Natural killer cell treated with Interleukin-12 subunit alpha and Interleukin-12 subunit beta and Interleukin-15 and Interleukin-18, amount 100 ng/mL, for 72 hours (primary cell): ENCODE measurements at regions not wholly inside any gene's neighbourhood (a gene's known extent, or its start where the extent isn't known, plus 50 kb on each side); places are given as distances from the start of the nearest gene placed in this dataset.

Experiments used
- ATAC-seq, 2 donors: fragments of 150-1000 bp; cut with Tn5 transposase in 1 of 2; sonication (Bioruptor Pico), chemical (Tn5 transposase) in 1 of 2; 2 replicates each; pipeline ENCODE4 v1.10.0; 2021
- DNase-seq: peaks from one replicate; pipeline ENCODE4 v3.0.0; 2022; ENCODE audit warnings: low spot score
- H3K27ac Mint-ChIP-seq, 2 donors: 1 replicate in 1 of 2; 2 replicates in 1 of 2; pipeline ENCODE4 v1.8.0; 2022; ENCODE audit warnings: mixed read lengths in 2 of 2, mild to moderate bottlenecking in 1 of 2, moderate library complexity in 1 of 2
- H3K27me3 Mint-ChIP-seq, 2 donors: 1 replicate in 1 of 2; 2 replicates in 1 of 2; pipeline ENCODE4 v1.8.0; 2022; ENCODE audit warnings: mixed read lengths in 2 of 2
- H3K36me3 Mint-ChIP-seq: one replicate; pipeline ENCODE4 v1.8.0; 2022; ENCODE audit warnings: mixed read lengths
- H3K4me1 Mint-ChIP-seq, 2 donors: 1 replicate in 1 of 2; 2 replicates in 1 of 2; pipeline ENCODE4 v1.8.0; 2022; ENCODE audit warnings: low read depth in 2 of 2, mixed read lengths in 2 of 2, mild to moderate bottlenecking in 1 of 2
- H3K4me3 Mint-ChIP-seq: one replicate; pipeline ENCODE4 v1.8.0; 2022; ENCODE audit warnings: mixed read lengths
- H3K9me3 Mint-ChIP-seq: 2 replicates; pipeline ENCODE4 v1.8.0; 2022; ENCODE audit warnings: mixed read lengths

DNA sequence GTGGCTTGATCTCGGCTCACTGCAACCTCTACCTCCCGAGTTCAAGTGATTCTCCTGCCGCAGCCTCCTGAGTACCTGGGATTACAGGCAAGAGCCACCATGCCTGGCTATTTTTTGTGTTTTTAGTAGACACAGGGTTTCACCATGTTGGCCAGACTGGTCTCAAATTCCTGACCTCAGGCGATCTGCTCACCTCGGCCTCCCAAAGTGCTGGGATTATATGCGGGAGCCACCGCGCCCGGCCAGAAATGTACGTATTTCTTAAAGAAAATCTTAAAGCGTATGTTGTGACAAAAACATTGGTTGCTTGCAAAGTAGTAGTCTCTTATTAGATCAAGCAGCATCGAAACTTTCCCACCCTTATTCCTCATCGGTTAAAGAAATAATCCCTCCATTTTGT, 748.9 kb upstream of the NR2F2 start:
- Mint-ChIP-seq H3K36me3 (peaks cover 9% of the 10 kb centered on the region), H3K27me3 (peaks cover 33 to 39% of the 10 kb centered on the region in 2 donors), H3K27ac (no peak overlapping the region), H3K4me3 (no peak overlapping the region), H3K4me1 (no peaks in the 10 kb centered on the region), H3K9me3 (no peaks in the 10 kb centered on the region)
- DNase-seq = no peak
- ATAC-seq = no peak

DNA sequence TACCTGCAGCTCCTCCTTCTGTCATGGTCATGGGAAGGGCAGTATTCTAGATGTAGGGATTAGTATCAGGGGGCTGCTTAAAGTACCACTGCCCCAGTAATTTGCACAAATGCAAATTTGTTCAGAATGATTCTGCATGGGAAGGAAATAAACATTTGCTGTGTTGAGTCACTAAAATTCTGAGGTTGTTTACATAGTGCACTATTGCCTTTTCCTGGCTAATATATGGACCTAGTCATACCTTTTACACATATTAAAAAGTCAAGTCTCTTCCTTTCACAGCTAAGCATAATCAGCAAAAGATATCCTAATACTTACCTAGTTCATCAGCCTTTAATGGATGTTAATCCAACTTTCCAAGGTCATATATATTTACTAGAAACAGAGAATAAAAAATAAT, 746.4 kb upstream of the NR2F2 start:
- Mint-ChIP-seq H3K27me3 (peaks cover 23 to 31% of the 10 kb centered on the region in 2 donors), H3K9me3 (no peaks in the 10 kb centered on the region), H3K36me3 (peaks cover 9% of the 10 kb centered on the region), H3K4me3 (no peak overlapping the region), H3K27ac (no peak overlapping the region), H3K4me1 (no peaks in the 10 kb centered on the region)
- DNase-seq (no peak), ATAC-seq (no peak)

DNA sequence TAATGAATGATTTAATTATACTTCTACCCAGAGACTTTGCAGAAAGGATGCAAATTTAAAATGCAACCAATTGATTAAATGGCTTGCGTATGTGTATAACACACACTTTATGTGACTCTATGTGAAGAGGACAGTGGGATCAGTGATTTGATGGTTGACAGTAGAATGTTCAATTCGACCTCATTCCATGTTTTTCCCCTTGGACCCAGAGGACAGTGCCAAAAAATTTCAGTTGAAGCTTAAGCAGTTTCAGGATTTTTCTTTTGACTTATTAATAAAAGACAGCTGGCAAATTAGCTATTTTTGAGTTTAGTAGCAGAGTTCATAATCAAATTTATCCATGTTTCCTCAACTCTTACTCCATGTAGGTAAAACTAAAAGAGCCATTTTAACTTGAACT, 742.4 kb upstream of the NR2F2 start:
- ATAC-seq = no peak
- Mint-ChIP-seq H3K9me3 (no peaks in the 10 kb centered on the region), H3K4me3 (no peak overlapping the region), H3K36me3 (peaks cover 9% of the 10 kb centered on the region), H3K4me1 (peaks cover 0 to 6% of the 10 kb centered on the region in 2 donors), H3K27ac (no peak overlapping the region), H3K27me3 (peaks cover 20 to 23% of the 10 kb centered on the region in 2 donors)
- no peak for DNase-seq

DNA sequence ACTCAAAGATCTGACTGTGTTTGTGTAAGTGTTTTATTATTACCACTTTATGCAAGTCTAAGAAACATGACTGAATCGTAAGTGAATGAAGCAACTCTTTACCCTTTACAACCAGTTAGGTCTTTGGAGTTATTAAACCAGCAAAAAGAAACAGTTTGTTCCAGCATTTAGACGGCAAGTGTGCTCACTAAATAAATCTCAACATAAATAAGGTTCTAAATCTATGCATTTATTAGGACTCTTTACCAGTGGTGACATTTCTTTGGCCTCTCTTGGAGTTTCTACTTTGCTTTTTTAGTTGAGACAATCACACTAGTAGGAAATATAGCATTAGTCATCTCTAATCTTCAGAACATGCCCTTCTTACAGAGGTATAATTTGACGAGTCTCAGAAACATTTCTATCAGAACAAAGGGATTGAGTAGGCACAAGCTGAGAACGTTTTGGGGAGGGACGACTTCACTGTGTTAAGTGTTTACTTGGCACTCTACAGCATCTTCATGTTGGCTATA, 739.9 kb upstream of the NR2F2 start:
- H3K9me3 Mint-ChIP-seq = no peaks in the 10 kb centered on the region
- ATAC-seq (no peak), DNase-seq (no peak)
- no peak overlapping the region for H3K4me3 Mint-ChIP-seq
- peaks cover 16 to 24% of the 10 kb centered on the region in 2 donors for H3K27me3 Mint-ChIP-seq
- H3K36me3 Mint-ChIP-seq = no peaks in the 10 kb centered on the region
- H3K4me1 Mint-ChIP-seq = peaks cover 0 to 6% of the 10 kb centered on the region in 2 donors
- no peak overlapping the region for H3K27ac Mint-ChIP-seq

DNA sequence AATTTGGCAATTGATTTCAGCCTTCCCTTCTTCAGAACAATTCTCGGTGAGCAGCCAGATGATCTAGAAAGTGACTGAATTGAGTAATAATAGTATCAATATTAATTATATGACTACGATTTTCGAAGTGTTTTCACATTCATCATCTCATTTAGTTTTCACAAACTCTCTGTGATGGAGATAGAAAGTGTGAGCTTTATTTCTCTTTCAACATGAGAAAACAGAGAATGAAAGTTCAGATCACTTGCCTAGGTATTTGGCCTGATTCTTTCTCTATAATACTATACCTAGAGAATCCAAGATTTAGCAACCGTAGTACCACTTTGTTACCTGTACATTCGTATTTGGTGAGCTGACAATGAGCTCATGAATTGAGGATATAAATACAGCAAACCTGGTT, 739.2 kb upstream of the NR2F2 start:
- no peak overlapping the region for H3K4me3 Mint-ChIP-seq
- no peak overlapping the region for H3K27ac Mint-ChIP-seq
- ATAC-seq = peak in 1 of 2 donors; percentile 54
- H3K27me3 Mint-ChIP-seq = peaks cover 19 to 27% of the 10 kb centered on the region in 2 donors
- H3K9me3 Mint-ChIP-seq = no peaks in the 10 kb centered on the region
- H3K4me1 Mint-ChIP-seq = peaks cover 0 to 6% of the 10 kb centered on the region in 2 donors
- H3K36me3 Mint-ChIP-seq = no peaks in the 10 kb centered on the region
- no peak for DNase-seq

DNA sequence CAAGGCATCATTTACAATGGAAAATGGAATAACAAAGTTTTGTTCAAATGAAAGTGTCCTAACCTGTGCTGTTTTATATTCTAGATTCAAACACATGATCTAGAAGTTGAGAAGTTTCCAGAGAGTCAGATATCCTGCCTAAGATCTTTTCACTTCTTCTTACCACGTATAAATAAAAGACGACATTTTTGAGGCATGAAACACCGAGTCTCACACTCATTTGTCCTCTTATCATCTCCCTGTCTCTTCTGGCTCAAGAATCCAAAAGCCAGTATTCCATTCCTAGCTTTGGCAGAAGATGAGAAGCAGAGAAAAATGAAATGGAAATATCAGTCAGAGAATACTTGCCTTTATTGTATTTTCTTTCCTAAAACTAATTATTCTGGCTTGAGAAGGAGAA, 738.6 kb upstream of the NR2F2 start:
- ATAC-seq (no peak), DNase-seq (no peak)
- Mint-ChIP-seq H3K36me3 (no peaks in the 10 kb centered on the region), H3K27ac (no peak overlapping the region), H3K9me3 (no peaks in the 10 kb centered on the region), H3K4me1 (peaks cover 0 to 6% of the 10 kb centered on the region in 2 donors), H3K27me3 (peaks cover 19 to 27% of the 10 kb centered on the region in 2 donors), H3K4me3 (peak overlapping the region; percentile 20)

DNA sequence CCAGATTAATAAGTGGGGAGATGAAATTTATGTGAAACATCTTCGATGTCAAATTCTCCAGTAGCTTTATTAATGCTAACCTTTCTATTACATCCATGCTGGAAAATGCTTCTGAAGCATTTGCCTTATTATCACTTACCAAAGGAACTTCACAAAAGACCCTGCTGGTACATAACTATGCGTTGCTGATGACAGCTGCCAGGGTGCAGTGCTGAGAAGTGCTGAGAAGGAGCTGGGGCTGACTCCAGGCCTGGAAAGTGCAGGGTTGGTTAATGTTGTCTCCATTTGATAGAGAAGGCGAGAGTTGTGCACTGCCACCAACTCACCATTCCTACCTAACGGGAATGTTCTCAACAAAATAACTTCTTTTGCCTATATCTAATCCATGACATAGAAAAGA, 736.0 kb upstream of the NR2F2 start:
- H3K4me3 Mint-ChIP-seq = no peak overlapping the region
- no peak overlapping the region for H3K27ac Mint-ChIP-seq
- ATAC-seq (no peak), DNase-seq (no peak)
- H3K4me1 Mint-ChIP-seq = peaks cover 0 to 6% of the 10 kb centered on the region in 2 donors
- H3K36me3 Mint-ChIP-seq = no peaks in the 10 kb centered on the region
- no peaks in the 10 kb centered on the region for H3K9me3 Mint-ChIP-seq
- peaks cover 6 to 22% of the 10 kb centered on the region in 2 donors for H3K27me3 Mint-ChIP-seq

DNA sequence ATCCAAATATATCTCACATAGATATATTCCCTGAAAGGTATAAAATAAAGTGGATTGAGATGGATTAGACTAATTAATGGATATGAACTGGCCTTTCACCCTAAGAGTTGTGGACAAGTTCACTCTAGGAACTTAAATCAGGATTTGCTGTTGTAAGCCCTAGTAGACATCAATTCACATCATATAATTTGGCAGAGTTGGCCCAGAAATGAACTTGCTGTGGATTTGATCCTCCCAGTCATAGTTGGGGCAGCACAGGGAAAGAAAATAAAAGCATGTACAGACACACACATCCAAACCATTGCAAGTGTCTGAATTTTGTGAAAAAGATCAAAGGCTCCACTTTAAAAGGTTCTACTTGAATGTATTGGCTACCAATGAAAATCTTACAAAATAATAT, 734.7 kb upstream of the NR2F2 start:
- H3K27me3 Mint-ChIP-seq = peaks cover 6 to 23% of the 10 kb centered on the region in 2 donors
- DNase-seq = no peak
- H3K9me3 Mint-ChIP-seq = no peaks in the 10 kb centered on the region
- no peak overlapping the region for H3K27ac Mint-ChIP-seq
- H3K4me1 Mint-ChIP-seq = peaks cover 0 to 6% of the 10 kb centered on the region in 2 donors
- no peak for ATAC-seq
- H3K4me3 Mint-ChIP-seq = no peak overlapping the region
- no peaks in the 10 kb centered on the region for H3K36me3 Mint-ChIP-seq

DNA sequence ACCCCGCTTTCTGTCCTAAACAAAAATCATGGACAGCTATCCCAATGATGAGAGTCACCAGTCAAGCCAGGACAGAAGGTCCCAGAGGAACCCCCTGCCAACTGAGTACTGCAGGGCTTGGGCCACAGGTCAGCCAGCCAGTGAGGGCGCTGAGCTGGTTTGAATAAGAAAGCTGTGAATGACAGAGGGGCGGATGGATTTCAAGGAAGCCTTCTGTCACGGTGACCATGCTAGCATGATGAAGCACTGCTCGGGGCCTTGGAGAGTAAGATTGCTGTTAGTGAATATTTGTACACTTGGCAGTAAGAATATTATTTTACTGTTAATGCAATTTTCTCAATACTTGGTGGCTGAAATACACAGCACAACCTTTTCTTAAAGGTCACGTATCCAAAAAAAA, 734.0 kb upstream of the NR2F2 start:
- H3K4me3 Mint-ChIP-seq = no peak overlapping the region
- no peaks in the 10 kb centered on the region for H3K9me3 Mint-ChIP-seq
- no peak for ATAC-seq
- peaks cover 6 to 21% of the 10 kb centered on the region in 2 donors for H3K27me3 Mint-ChIP-seq
- DNase-seq = no peak
- H3K36me3 Mint-ChIP-seq = no peaks in the 10 kb centered on the region
- H3K4me1 Mint-ChIP-seq = peaks cover 0 to 4% of the 10 kb centered on the region in 2 donors
- no peak overlapping the region for H3K27ac Mint-ChIP-seq

DNA sequence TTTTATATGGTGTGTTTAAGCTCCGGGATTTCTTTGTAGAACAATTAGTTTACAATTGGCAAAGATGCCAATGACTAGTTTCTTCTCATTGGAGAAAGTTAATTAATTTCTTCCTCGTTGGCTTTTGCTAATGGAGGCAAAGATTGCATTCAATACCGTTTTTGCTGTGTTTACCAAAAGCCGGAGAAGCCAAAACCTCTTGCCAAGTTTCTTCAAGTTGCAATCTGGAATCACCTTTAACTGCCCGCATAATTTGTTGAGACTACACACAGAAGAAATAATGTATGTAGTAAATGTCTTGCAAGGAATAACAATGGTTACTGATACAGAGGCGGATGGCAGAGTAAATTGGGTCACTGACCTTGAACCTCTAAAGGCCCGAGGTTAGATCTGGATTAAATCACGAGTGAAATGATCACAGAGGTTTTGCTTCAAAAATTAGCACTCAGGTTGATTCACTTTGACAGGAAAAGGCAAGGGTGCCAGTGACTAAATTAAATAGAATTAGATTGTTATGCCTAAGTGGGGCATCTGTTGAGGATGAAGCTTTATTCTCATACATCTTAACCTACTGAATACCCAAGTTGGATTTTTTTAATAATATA, 732.1 kb upstream of the NR2F2 start:
- Mint-ChIP-seq H3K27ac (no peak overlapping the region), H3K4me3 (no peak overlapping the region), H3K9me3 (peaks cover 2% of the 10 kb centered on the region), H3K36me3 (no peaks in the 10 kb centered on the region), H3K27me3 (peaks cover 6 to 23% of the 10 kb centered on the region in 2 donors), H3K4me1 (no peaks in the 10 kb centered on the region)
- ATAC-seq (no peak), DNase-seq (no peak)

DNA sequence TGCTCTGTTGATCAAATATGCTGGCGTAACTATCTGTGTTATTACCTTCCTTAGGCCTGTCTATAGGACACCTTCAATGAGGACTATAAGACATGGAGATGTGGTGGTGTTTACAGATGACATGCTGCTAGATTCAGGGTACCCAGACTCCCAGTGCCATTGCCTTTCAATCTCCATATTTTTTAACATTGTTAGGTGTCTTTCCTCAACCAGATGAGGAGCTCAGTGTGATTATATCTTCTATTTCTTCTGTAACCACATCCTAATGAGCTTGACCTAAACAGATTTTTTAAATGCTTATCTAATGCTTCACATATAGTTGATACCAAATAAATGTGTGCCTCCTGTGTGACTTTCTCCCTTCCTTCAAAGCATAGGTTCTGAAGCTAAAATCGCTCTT, 730.1 kb upstream of the NR2F2 start:
- H3K9me3 Mint-ChIP-seq = peaks cover 2% of the 10 kb centered on the region
- no peak overlapping the region for H3K27ac Mint-ChIP-seq
- no peak for ATAC-seq
- H3K27me3 Mint-ChIP-seq = peaks cover 5 to 14% of the 10 kb centered on the region in 2 donors
- H3K4me1 Mint-ChIP-seq = no peaks in the 10 kb centered on the region
- H3K36me3 Mint-ChIP-seq = no peaks in the 10 kb centered on the region
- H3K4me3 Mint-ChIP-seq = no peak overlapping the region
- DNase-seq = no peak

DNA sequence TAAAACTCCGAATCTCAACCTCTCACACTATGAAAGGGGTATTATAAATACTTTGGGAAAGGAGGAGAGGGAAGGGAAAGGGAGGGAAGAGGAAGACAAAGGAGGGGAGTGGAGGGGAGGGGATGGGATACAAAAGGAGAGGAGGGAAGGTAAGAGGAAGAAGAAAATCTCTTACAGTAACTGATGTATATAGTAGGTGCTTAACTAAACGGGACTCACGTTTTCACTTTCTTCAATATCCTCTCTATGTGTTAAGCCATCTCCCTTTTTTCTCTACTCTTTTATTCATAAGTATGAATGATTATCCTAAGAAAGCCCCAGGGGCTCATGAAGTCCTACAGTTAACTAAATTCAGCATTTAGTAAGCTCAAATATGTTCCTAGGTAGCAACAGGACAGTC, 729.6 kb upstream of the NR2F2 start:
- H3K27me3 Mint-ChIP-seq = peaks cover under 1 to 14% of the 10 kb centered on the region in 2 donors
- no peak for ATAC-seq
- H3K4me3 Mint-ChIP-seq = no peak overlapping the region

DNA sequence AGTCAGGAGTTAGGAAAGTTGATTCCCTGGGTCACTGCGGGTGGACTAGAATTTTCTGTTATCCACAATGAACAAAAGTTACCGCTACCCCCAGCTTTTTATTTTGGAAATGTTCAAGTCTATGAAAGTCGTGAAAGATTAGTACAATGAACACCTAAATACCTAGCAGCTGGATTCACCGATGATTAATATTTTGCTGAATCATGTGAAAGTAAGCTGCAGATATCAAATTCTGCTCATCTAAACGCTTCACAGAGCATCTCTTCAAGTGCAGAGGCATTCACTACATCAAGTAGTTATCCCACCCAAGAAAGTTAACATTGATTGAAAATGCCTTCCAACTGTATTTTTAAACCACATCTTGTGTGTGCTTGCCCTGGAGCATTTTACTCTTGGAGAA, 729.0 kb upstream of the NR2F2 start:
- Mint-ChIP-seq H3K4me1 (no peaks in the 10 kb centered on the region), H3K9me3 (peaks cover 2% of the 10 kb centered on the region), H3K4me3 (no peak overlapping the region), H3K36me3 (no peaks in the 10 kb centered on the region), H3K27ac (no peak overlapping the region), H3K27me3 (peaks cover 0 to 15% of the 10 kb centered on the region in 2 donors)
- ATAC-seq = no peak
- no peak for DNase-seq

More for the DNA sequence above, 729.6 kb upstream of the NR2F2 start:
- Mint-ChIP-seq H3K4me1 (no peaks in the 10 kb centered on the region), H3K36me3 (no peaks in the 10 kb centered on the region), H3K9me3 (peaks cover 2% of the 10 kb centered on the region), H3K27ac (no peak overlapping the region)
- no peak for DNase-seq

DNA sequence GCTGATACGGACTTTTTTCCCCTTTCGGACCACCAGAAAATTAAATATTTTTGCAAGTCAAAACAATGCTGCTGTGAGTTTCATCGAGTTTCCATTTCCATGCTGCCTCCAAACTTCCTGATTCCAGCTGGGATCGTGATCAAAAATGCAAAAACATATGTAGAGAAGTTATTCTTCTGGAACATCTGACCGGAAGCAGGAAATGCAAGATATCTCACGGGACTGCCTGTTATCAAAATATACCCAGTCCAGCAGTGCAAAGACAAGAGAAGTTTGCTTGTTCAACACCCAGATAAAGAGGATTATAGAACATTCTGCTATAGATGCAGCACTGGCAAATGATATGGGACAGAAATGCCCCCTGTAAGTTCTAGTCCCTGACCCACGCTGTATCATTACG, 726.7 kb upstream of the NR2F2 start:
- ATAC-seq (no peak), DNase-seq (no peak)
- peaks cover 0 to 15% of the 10 kb centered on the region in 2 donors for H3K27me3 Mint-ChIP-seq
- no peak overlapping the region for H3K4me3 Mint-ChIP-seq
- H3K4me1 Mint-ChIP-seq = no peaks in the 10 kb centered on the region
- H3K9me3 Mint-ChIP-seq = peaks cover 2% of the 10 kb centered on the region
- no peaks in the 10 kb centered on the region for H3K36me3 Mint-ChIP-seq
- no peak overlapping the region for H3K27ac Mint-ChIP-seq

DNA sequence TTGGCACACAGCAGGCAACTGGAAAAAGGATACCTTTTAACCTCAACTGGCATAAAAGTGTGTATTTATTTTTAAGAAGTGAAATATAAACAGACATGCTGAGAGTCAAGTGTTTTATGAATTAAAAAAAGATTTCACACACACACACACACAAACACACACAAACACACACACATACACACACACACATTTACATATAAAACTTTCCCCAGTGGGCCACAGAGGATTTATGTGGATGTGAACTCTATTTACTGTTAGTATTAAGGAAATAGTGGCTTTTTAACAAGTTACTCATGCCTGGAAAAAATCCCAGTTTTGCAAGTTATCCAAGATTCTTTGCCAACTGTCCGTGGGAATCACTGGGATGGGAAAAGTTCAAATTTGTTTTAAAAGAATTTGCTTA, 725.9 kb upstream of the NR2F2 start:
- ATAC-seq = no peak
- Mint-ChIP-seq H3K27ac (no peak overlapping the region), H3K27me3 (peaks cover 0 to 15% of the 10 kb centered on the region in 2 donors), H3K9me3 (peaks cover 2% of the 10 kb centered on the region), H3K4me3 (no peak overlapping the region), H3K4me1 (peaks cover 0 to 4% of the 10 kb centered on the region in 2 donors), H3K36me3 (no peaks in the 10 kb centered on the region)
- no peak for DNase-seq
